OCI-LY3 (cell line): ENCODE measurements at regions not wholly inside any gene's neighbourhood (a gene's known extent, or its start where the extent isn't known, plus 50 kb on each side); places are given as distances from the start of the nearest gene placed in this dataset.

Source experiments
- CTCF ChIP-seq: fragments of 200-600, 300-600 bp; sonication (generic); IDR thresholded peaks from 2 replicates; pipeline ENCODE4 v1.5.1; 2014; ENCODE audit warnings: antibody characterized with exemption, low read length, low read depth
- EZH2phosphoT487 ChIP-seq: fragments of 200-600 bp; shearing (Covaris generic); IDR thresholded peaks from 2 replicates; pipeline ENCODE4 v1.6.1; 2018; ENCODE audit warnings: antibody characterized with exemption, mixed run types, low read depth

GRCh38 chr6:74573613-74574012 is 632.2 kb downstream of the COL12A1 start:
- TF ChIP-seq CTCF: no peak
- TF ChIP-seq EZH2phosphoT487: no peak
